Thyroid gland (tissue), 4 donors: ENCODE measurements at regions not wholly inside any gene's neighbourhood (a gene's known extent, or its start where the extent isn't known, plus 50 kb on each side); places are given as distances from the start of the nearest gene placed in this dataset.

Source experiments
- POLR2A ChIP-seq, 2 donors: fragments of 450-650 bp; IDR thresholded peaks; one replicate each; pipeline ENCODE4 v1.6.1; 2017; ENCODE audit warnings: antibody characterized with exemption in 2 of 2, mild to moderate bottlenecking in 2 of 2, moderate library complexity in 1 of 2
- TF ChIP-seq, protein P1 (sequence below), 6 experiments: fragments of 200-600 bp in 3 of 6; fragments of 450-650 bp in 3 of 6; sonication (generic) in 3 of 6; IDR thresholded peaks; one replicate each; pipeline ENCODE4 v1.5.1; 2016 to 2019; ENCODE audit warnings: antibody characterized with exemption in 6 of 6, mild to moderate bottlenecking in 2 of 6, inconsistent platforms in 1 of 6, moderate library complexity in 1 of 6

DNA sequence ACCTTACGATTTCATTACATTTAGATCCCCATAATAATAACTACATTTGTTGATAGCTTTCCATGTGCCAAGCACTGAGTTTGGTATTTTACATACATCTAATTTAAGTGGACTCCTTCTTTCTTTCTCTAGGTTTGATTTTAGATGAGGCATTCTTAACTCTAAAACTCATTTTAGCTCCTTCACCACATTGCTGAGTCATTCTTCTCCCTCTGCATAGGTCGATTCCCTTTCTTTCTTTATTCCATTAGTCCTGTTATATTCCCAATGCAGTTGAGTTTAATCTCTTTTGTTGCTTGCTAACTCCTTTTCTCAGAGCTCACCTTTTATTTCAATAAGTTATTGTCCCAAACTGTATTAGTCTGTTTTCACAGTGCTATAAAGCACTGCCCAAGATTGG, 329.8 kb downstream of the TAF11L14 start:
- TF ChIP-seq, protein P1, sequence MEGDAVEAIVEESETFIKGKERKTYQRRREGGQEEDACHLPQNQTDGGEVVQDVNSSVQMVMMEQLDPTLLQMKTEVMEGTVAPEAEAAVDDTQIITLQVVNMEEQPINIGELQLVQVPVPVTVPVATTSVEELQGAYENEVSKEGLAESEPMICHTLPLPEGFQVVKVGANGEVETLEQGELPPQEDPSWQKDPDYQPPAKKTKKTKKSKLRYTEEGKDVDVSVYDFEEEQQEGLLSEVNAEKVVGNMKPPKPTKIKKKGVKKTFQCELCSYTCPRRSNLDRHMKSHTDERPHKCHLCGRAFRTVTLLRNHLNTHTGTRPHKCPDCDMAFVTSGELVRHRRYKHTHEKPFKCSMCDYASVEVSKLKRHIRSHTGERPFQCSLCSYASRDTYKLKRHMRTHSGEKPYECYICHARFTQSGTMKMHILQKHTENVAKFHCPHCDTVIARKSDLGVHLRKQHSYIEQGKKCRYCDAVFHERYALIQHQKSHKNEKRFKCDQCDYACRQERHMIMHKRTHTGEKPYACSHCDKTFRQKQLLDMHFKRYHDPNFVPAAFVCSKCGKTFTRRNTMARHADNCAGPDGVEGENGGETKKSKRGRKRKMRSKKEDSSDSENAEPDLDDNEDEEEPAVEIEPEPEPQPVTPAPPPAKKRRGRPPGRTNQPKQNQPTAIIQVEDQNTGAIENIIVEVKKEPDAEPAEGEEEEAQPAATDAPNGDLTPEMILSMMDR (IDR thresholded peaks at IDR 0.05), result no peak
- TF ChIP-seq POLR2A (IDR thresholded peaks at IDR 0.05), result no peak
